ENCODE measurements at regions not wholly inside any gene's neighbourhood (a gene's known extent, or its start where the extent isn't known, plus 50 kb on each side); places are given as distances from the start of the nearest gene placed in this dataset.

DNA sequence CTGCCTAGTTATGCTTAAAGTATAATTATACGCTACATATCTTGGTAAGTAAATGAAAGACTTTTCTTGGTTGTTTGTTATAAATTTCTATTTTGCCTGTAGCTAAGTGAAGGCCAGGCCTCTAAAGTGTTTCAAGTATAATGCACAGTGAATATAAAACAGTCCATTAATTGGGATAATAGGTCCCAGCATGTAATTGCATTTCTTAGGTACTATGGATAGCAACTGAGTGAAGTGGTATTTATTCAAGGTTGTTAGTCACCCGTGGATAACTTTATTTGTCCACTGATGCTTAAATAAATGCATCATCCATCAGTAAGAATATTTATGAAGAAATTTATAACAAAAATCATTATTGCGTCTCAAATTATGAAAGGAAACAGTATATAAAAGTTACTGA is 59.1 kb downstream of the TEX13C start (continued):
- TF ChIP-seq AFF1 (IDR thresholded peaks at IDR 0.05; ENCODE audit: low read depth in 1 of 2, partially characterized antibody in 2 of 2) (no peak), CBX1 (IDR thresholded peaks at IDR 0.05; ENCODE audit: low read depth) (no peak), ZNF695 (CRISPR knock-in tag; IDR thresholded peaks at IDR 0.05) (no peak), BCL6 (CRISPR knock-in tag; IDR thresholded peaks at IDR 0.05) (no peak), SIX5 (IDR thresholded peaks at IDR 0.05; ENCODE audit: borderline replicate concordance in 1 of 2, insufficient read depth in 1 of 2, low read depth in 1 of 2, low read length in 2 of 2) (no peak), CHD2 (IDR thresholded peaks at IDR 0.05; ENCODE audit: low read depth, low read length) (no peak), JUND (IDR thresholded peaks at IDR 0.05; ENCODE audit: borderline replicate concordance, low read depth, low read length) (no peak), JUND (tag; IDR thresholded peaks at IDR 0.05; ENCODE audit: borderline replicate concordance, low read depth, low read length) (no peak), LEF1 (IDR thresholded peaks at IDR 0.05) (no peak), ATF6 (CRISPR knock-in tag; IDR thresholded peaks at IDR 0.05) (no peak)
- TF ChIP-seq, protein P1, sequence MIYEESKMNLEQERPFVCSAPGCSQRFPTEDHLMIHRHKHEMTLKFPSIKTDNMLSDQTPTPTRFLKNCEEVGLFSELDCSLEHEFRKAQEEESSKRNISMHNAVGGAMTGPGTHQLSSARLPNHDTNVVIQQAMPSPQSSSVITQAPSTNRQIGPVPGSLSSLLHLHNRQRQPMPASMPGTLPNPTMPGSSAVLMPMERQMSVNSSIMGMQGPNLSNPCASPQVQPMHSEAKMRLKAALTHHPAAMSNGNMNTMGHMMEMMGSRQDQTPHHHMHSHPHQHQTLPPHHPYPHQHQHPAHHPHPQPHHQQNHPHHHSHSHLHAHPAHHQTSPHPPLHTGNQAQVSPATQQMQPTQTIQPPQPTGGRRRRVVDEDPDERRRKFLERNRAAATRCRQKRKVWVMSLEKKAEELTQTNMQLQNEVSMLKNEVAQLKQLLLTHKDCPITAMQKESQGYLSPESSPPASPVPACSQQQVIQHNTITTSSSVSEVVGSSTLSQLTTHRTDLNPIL (CRISPR knock-in tag; IDR thresholded peaks at IDR 0.05): no peak
